HepG2 (cell line): ENCODE measurements at regions not wholly inside any gene's neighbourhood (a gene's known extent, or its start where the extent isn't known, plus 50 kb on each side); places are given as distances from the start of the nearest gene placed in this dataset.

ENCODE experiments used
- ATAC-seq: fragments of 200-7000 bp; cut with Tn5 transposase; 3 replicates; pipeline ENCODE4 v1.9.1; 2020; ENCODE audit warnings: mild to moderate bottlenecking, moderate library complexity
- BruUV-seq: library from RNA; stranded (reverse); fragments of 400-500 nt; replicated peaks from 2 replicates; lab custom pipeline; 2021; lab: Mats Ljungman, UMichigan
- CTCF ChIA-PET: fragments of 300-600 bp; formaldehyde crosslinking; extraction: SDS; loops from one replicate; lab custom pipeline; 2021; ENCODE audit warnings: low total read pairs, inconsistent platforms, low intra/inter-chr PET ratio; lab: Yijun Ruan, JAX
- POLR2A ChIA-PET: fragments of 350-600 bp; sonication (Branson Sonifier 250); formaldehyde crosslinking; loops from one replicate; lab custom pipeline; 2020; ENCODE audit warnings: antibody characterized with exemption, inconsistent platforms; lab: Yijun Ruan, JAX
- DNase-seq: peaks from one replicate; pipeline ENCODE4 v3.0.0-alpha.2; 2015; ENCODE audit warnings: low spot score
- FAIRE-seq: peaks from 3 replicates; lab custom pipeline; 2011; peaks lifted over from hg19 to GRCh38; lab: Jason Lieb, UNC
- H2AFZ ChIP-seq: one replicate; pipeline ENCODE4 v1.6.1; 2011; ENCODE audit warnings: low read length, inconsistent platforms
- H3K27ac ChIP-seq: fragments of 300-600 bp; 3 replicates; pipeline ENCODE4 v1.8.0; 2011; ENCODE audit warnings: mixed run types, mild to moderate bottlenecking, mixed read lengths, low read length, inconsistent platforms; ENCODE audit not compliant: insufficient read depth; ENCODE audit errors: extremely low read length
- H3K27me3 ChIP-seq, 2 experiments: fragments of 200-600 bp in 1 of 2; 2 replicates in 1 of 2; 3 replicates in 1 of 2; pipeline versions ENCODE4 v1.6.0 to v1.8.0; 2011; ENCODE audit warnings: low read length in 2 of 2, mild to moderate bottlenecking in 2 of 2, moderate library complexity in 2 of 2, inconsistent platforms in 1 of 2; ENCODE audit not compliant: insufficient read depth in 2 of 2, control insufficient read depth in 1 of 2
- H3K36me3 ChIP-seq, 2 experiments: fragments of 200-600 bp in 1 of 2; replicated peaks in 1 of 2; 2 replicates in 1 of 2; 3 replicates in 1 of 2; pipeline versions ENCODE4 v1.5.1 to v1.8.0; 2011; ENCODE audit warnings: low read length in 2 of 2, inconsistent platforms in 1 of 2; ENCODE audit not compliant: insufficient read depth in 2 of 2, control insufficient read depth in 1 of 2
- H3K4me1 ChIP-seq: 2 replicates; pipeline ENCODE4 v1.5.1; 2012; ENCODE audit warnings: low read length, inconsistent platforms; ENCODE audit not compliant: insufficient read depth
- H3K4me2 ChIP-seq: 2 replicates; pipeline ENCODE4 v1.6.0; 2011; ENCODE audit warnings: low read depth, low read length, inconsistent platforms
- H3K4me3 ChIP-seq, 3 experiments: fragments of 200-600 bp in 1 of 3; sonication (generic), shearing (Covaris generic) in 1 of 3; replicated peaks in 1 of 3; 2 replicates each; pipeline ENCODE4 v1.5.1; 2011 to 2016; ENCODE audit warnings: low read length in 3 of 3, inconsistent platforms in 2 of 3, low read depth in 2 of 3, mild to moderate bottlenecking in 2 of 3, control low read depth in 1 of 3, mixed read lengths in 1 of 3; ENCODE audit not compliant: insufficient read depth in 1 of 3
- H3K79me2 ChIP-seq: one replicate; pipeline ENCODE4 v1.6.1; 2011; ENCODE audit warnings: low read length, inconsistent platforms; ENCODE audit not compliant: insufficient read depth
- H3K9ac ChIP-seq: 2 replicates; pipeline ENCODE4 v1.6.0; 2011; ENCODE audit warnings: mild to moderate bottlenecking, low read depth, low read length, inconsistent platforms; ENCODE audit not compliant: insufficient read depth
- H3K9me3 ChIP-seq: 2 replicates; pipeline ENCODE4 v1.5.1; 2012; ENCODE audit warnings: mild to moderate bottlenecking, low read length
- H4K20me1 ChIP-seq: 2 replicates; pipeline ENCODE4 v1.6.0; 2011; ENCODE audit warnings: inconsistent platforms, mild to moderate bottlenecking, low read length, moderate library complexity; ENCODE audit not compliant: insufficient read depth
- DDIT3 ChIP-seq: sonication (generic); formaldehyde crosslinking; IDR thresholded peaks from 2 replicates; pipeline ENCODE4 v1.4.0; 2020; ENCODE audit warnings: mild to moderate bottlenecking, missing genetic modification reagents
- FLYWCH1 ChIP-seq: sonication (generic); formaldehyde crosslinking; IDR thresholded peaks from 2 replicates; pipeline ENCODE4 v1.8.1; 2023; ENCODE audit warnings: mild to moderate bottlenecking, missing genetic modification reagents
- FOSL2 ChIP-seq: sonication (generic); formaldehyde crosslinking; IDR thresholded peaks from 2 replicates; pipeline ENCODE4 v1.4.0; 2020; ENCODE audit warnings: missing genetic modification reagents
- FOXA1 ChIP-seq, 2 experiments: fragments of 450-650 bp in 1 of 2; sonication (generic) in 1 of 2; formaldehyde crosslinking in 1 of 2; IDR thresholded peaks; 2 replicates each; pipeline versions ENCODE4 v1.4.0 to v1.6.1; 2016 to 2020; ENCODE audit warnings: missing genetic modification reagents in 1 of 2
- GATAD2A ChIP-seq: IDR thresholded peaks from 2 replicates; pipeline ENCODE4 v1.6.1; 2016
- HIVEP1 ChIP-seq: sonication (generic); formaldehyde crosslinking; IDR thresholded peaks from 2 replicates; pipeline ENCODE4 v1.4.0; 2020; ENCODE audit warnings: mild to moderate bottlenecking, missing genetic modification reagents
- MED13 ChIP-seq: sonication (generic); formaldehyde crosslinking; IDR thresholded peaks from 2 replicates; pipeline ENCODE4 v1.5.0; 2020; ENCODE audit warnings: missing genetic modification reagents
- NBN ChIP-seq: fragments of 450-650 bp; conservative IDR thresholded peaks from 2 replicates; pipeline ENCODE4 v1.6.1; 2017
- PRDM15 ChIP-seq: sonication (generic); formaldehyde crosslinking; IDR thresholded peaks from 2 replicates; pipeline ENCODE4 v1.4.0; 2020; ENCODE audit warnings: missing genetic modification reagents
- SP2 ChIP-seq: sonication (generic); formaldehyde crosslinking; IDR thresholded peaks from 2 replicates; pipeline ENCODE4 v1.5.1; 2020; ENCODE audit warnings: mild to moderate bottlenecking, missing genetic modification reagents
- SP4 ChIP-seq: sonication (generic); formaldehyde crosslinking; IDR thresholded peaks from 2 replicates; pipeline ENCODE4 v1.8.1; 2023; ENCODE audit warnings: mild to moderate bottlenecking, missing genetic modification reagents
- ZBTB43 ChIP-seq: sonication (generic); formaldehyde crosslinking; conservative IDR thresholded peaks from 2 replicates; pipeline ENCODE4 v1.4.0; 2020; ENCODE audit warnings: missing genetic modification reagents
- ZNF230 ChIP-seq: sonication (generic); formaldehyde crosslinking; IDR thresholded peaks from 2 replicates; pipeline ENCODE4 v1.4.0; 2020; ENCODE audit warnings: mild to moderate bottlenecking, missing genetic modification reagents
- ZNF234 ChIP-seq: sonication (generic); formaldehyde crosslinking; conservative IDR thresholded peaks from 2 replicates; pipeline ENCODE4 v1.5.1; 2020; ENCODE audit warnings: mild to moderate bottlenecking, missing genetic modification reagents
- ZNF296 ChIP-seq: sonication (generic); formaldehyde crosslinking; conservative IDR thresholded peaks from 2 replicates; pipeline ENCODE4 v1.5.0; 2020; ENCODE audit warnings: mild to moderate bottlenecking, missing genetic modification reagents
- ZNF317 ChIP-seq: sonication (generic); formaldehyde crosslinking; IDR thresholded peaks from 2 replicates; pipeline ENCODE4 v1.5.0; 2020; ENCODE audit warnings: mild to moderate bottlenecking, missing genetic modification reagents
- ZNF510 ChIP-seq: sonication (generic); formaldehyde crosslinking; IDR thresholded peaks from 2 replicates; pipeline ENCODE4 v1.4.0; 2020; ENCODE audit warnings: low read depth, mild to moderate bottlenecking, missing genetic modification reagents
- ZNF546 ChIP-seq: sonication (generic); formaldehyde crosslinking; conservative IDR thresholded peaks from 2 replicates; pipeline ENCODE4 v1.8.1; 2023; ENCODE audit warnings: mild to moderate bottlenecking, missing genetic modification reagents
- ZNF720 ChIP-seq: sonication (generic); formaldehyde crosslinking; IDR thresholded peaks from 2 replicates; pipeline ENCODE4 v1.4.0; 2020; ENCODE audit warnings: missing genetic modification reagents
- WGBS: methylation state at CpG from one replicate; pipeline ENCODE4 v1.1.6; 2017; ENCODE audit warnings: low lambda C conversion rate; 5-methylcytosine and 5-hydroxymethylcytosine counted together
- in situ Hi-C: cut with HindIII; loops from 2 replicates; pipeline ENCODE4 v1.10.0; 2017; ENCODE audit warnings: low pct_unique_long_range_greater_than_20kb; ENCODE audit not compliant: extremely low pct_ligation_motif_present
- intact Hi-C: fragments of 100-400 bp; cut with micrococcal nuclease; formaldehyde crosslinking; loops from one replicate; pipeline ENCODE4 v1.10.0; 2022; ENCODE audit not compliant: unreplicated experiment

GRCh38 chr18:22557168-22557941 lies 139.6 kb upstream of the CTAGE1 start (continued):
- TF ChIP-seq PRDM15, result no peak
- TF ChIP-seq ZNF546, result no peak
- no peak for TF ChIP-seq ZNF296 (CRISPR knock-in tag)

- Histone ChIP-seq H3K4me1 (peaks cover 17% of the 10 kb centered on the region), H3K79me2 (no peaks in the 10 kb centered on the region), H2AFZ (no peak overlapping the region), H3K4me3 (peak overlapping the region; percentile 50 to 72 (median 67); a peak in 5 of 6 replicates), H3K9me3 (no peaks in the 10 kb centered on the region), H3K27ac (no peak overlapping the region), H3K36me3 (no peaks in the 10 kb centered on the region), H4K20me1 (no peaks in the 10 kb centered on the region), H3K4me2 (peak overlapping the region; percentile 87), H3K27me3 (peaks cover 2 to 11% of the 10 kb centered on the region in 2 experiments), H3K9ac (no peak overlapping the region)
- WGBS, result 3% methylated on average over 28 of the region's 28 CpGs
- POLR2A ChIA-PET, result no interaction called here
- ATAC-seq (peak; percentile 29), FAIRE-seq (no peak), DNase-seq (peak; percentile 31)
- in situ Hi-C loops, result no loop called here
- CTCF ChIA-PET, result no interaction called here
- intact Hi-C loops, result no loop called here
- BruUV-seq, result no TSS peak
- TF ChIP-seq ZNF230 (CRISPR knock-in tag) (no peak), GATAD2A (CRISPR knock-in tag) (peak; percentile 51; the same call in 1 of the 2 replicates), FOSL2 (CRISPR knock-in tag) (peak; percentile 38), MED13 (no peak), FOXA1 (IDR thresholded peaks at IDR 0.05) (no peak), FOXA1 (CRISPR knock-in tag; IDR thresholded peaks at IDR 0.05) (peak; percentile 53), SP4 (no peak), ZNF234 (CRISPR knock-in tag) (no peak), SP2 (CRISPR knock-in tag) (no peak), ZNF510 (CRISPR knock-in tag) (no peak), ZBTB43 (CRISPR knock-in tag) (no peak), NBN (no peak), ZNF720 (no peak), HIVEP1 (CRISPR knock-in tag) (no peak), ZNF317 (CRISPR knock-in tag) (no peak), DDIT3 (no peak), FLYWCH1 (CRISPR knock-in tag) (no peak)
These were observed 141.2 kb upstream of the CTAGE1 start for GRCh38 chr18:22558945-22559385.
